SK-N-SH (cell line): ENCODE measurements at regions not wholly inside any gene's neighbourhood (a gene's known extent, or its start where the extent isn't known, plus 50 kb on each side); places are given as distances from the start of the nearest gene placed in this dataset.

ENCODE experiments used
- CTCF ChIA-PET: fragments of 300-600, 350-600 bp; formaldehyde crosslinking; extraction: SDS; loops from one replicate; lab custom pipeline; 2021; lab: Yijun Ruan, JAX
- POLR2A ChIA-PET: fragments of 350-600 bp; sonication (Branson Sonifier 250); formaldehyde crosslinking; extraction: SDS; loops from one replicate; lab custom pipeline; 2020; ENCODE audit warnings: antibody characterized with exemption, inconsistent platforms; lab: Yijun Ruan, JAX
- DNase-seq: peaks from one replicate; pipeline ENCODE4 v3.0.0; 2012
- H2AFZ ChIP-seq: fragments of 200-600 bp; sonication (generic); 2 replicates; pipeline ENCODE4 v1.8.1; 2016; ENCODE audit warnings: antibody characterized with exemption, mild to moderate bottlenecking, low read depth
- H3F3A ChIP-seq: fragments of 200-600 bp; sonication (generic); replicated peaks from 2 replicates; pipeline ENCODE3; 2016; ENCODE audit warnings: antibody characterized with exemption, mild to moderate bottlenecking; ENCODE audit not compliant: insufficient read depth
- H3K27ac ChIP-seq, 2 experiments: fragments of 200-500 bp in 1 of 2; fragments of 200-600 bp in 1 of 2; sonication (Bioruptor generic) in 1 of 2; sonication (generic), shearing (Covaris generic) in 1 of 2; 2 replicates each; pipeline versions ENCODE4 v1.5.1 to v1.6.1; 2014 to 2016; ENCODE audit warnings: low read depth in 2 of 2, inconsistent platforms in 1 of 2, low read length in 1 of 2, mild to moderate bottlenecking in 1 of 2, mixed read lengths in 1 of 2
- H3K27me3 ChIP-seq: fragments of 200-600 bp; sonication (generic), shearing (Covaris generic); 2 replicates; pipeline ENCODE4 v1.6.1; 2016; ENCODE audit warnings: mixed run types; ENCODE audit not compliant: insufficient read depth
- H3K36me3 ChIP-seq, 2 experiments: fragments of 200-500 bp in 1 of 2; fragments of 200-600 bp in 1 of 2; sonication (Bioruptor generic) in 1 of 2; sonication (generic) in 1 of 2; replicated peaks in 1 of 2; 2 replicates each; pipeline versions ENCODE3 to v1.5.1; 2014 to 2016; ENCODE audit warnings: low read length in 1 of 2, mild to moderate bottlenecking in 1 of 2; ENCODE audit not compliant: insufficient read depth in 2 of 2, control insufficient read depth in 1 of 2
- H3K4me1 ChIP-seq, 2 experiments: fragments of 200-500 bp in 1 of 2; fragments of 200-600 bp in 1 of 2; sonication (Bioruptor generic) in 1 of 2; sonication (generic), shearing (Covaris generic) in 1 of 2; 2 replicates each; pipeline versions ENCODE4 v1.5.1 to v1.6.1; 2014 to 2016; ENCODE audit warnings: low read depth in 1 of 2, low read length in 1 of 2, mixed run types in 1 of 2; ENCODE audit not compliant: insufficient read depth in 2 of 2, control insufficient read depth in 1 of 2
- H3K4me2 ChIP-seq: fragments of 200-600 bp; sonication (generic), shearing (Covaris generic); 2 replicates; pipeline ENCODE4 v1.6.1; 2017; ENCODE audit warnings: mixed run types
- H3K4me3 ChIP-seq, 2 experiments: fragments of 200-500 bp in 1 of 2; fragments of 200-600 bp in 1 of 2; sonication (Bioruptor generic) in 1 of 2; sonication (generic), shearing (Covaris generic) in 1 of 2; 2 replicates each; pipeline versions ENCODE4 v1.5.1 to v1.8.1; 2014 to 2016; ENCODE audit warnings: low read depth in 2 of 2, inconsistent platforms in 1 of 2, low read length in 1 of 2, mild to moderate bottlenecking in 1 of 2, mixed read lengths in 1 of 2, moderate library complexity in 1 of 2
- H3K79me2 ChIP-seq: fragments of 200-600 bp; sonication (generic); 2 replicates; pipeline ENCODE4 v1.8.1; 2017; ENCODE audit warnings: mild to moderate bottlenecking; ENCODE audit not compliant: insufficient read depth
- H3K9ac ChIP-seq: fragments of 200-600 bp; sonication (generic); 2 replicates; pipeline ENCODE4 v1.6.1; 2017; ENCODE audit warnings: mixed run types
- H3K9me2 ChIP-seq: fragments of 200-600 bp; sonication (generic); 2 replicates; pipeline ENCODE4 v1.6.1; 2017; ENCODE audit warnings: mixed run types
- H3K9me3 ChIP-seq: fragments of 200-600 bp; sonication (generic); 2 replicates; pipeline ENCODE4 v1.6.1; 2017; ENCODE audit warnings: mixed run types, mild to moderate bottlenecking, moderate library complexity
- H4K20me1 ChIP-seq: fragments of 200-600 bp; sonication (generic); 2 replicates; pipeline ENCODE4 v1.6.1; 2017; ENCODE audit warnings: mild to moderate bottlenecking, mixed run types; ENCODE audit not compliant: insufficient read depth
- EP300 ChIP-seq, 2 experiments: IDR thresholded peaks; 2 replicates each; pipeline versions ENCODE4 v1.4.0 to v1.6.1; 2012; ENCODE audit warnings: borderline replicate concordance in 1 of 2, low read depth in 1 of 2, low read length in 1 of 2
- FOXM1 ChIP-seq: IDR thresholded peaks from 2 replicates; pipeline ENCODE4 v1.4.0; 2012; ENCODE audit warnings: low read depth, mild to moderate bottlenecking
- GABPA ChIP-seq: IDR thresholded peaks from 2 replicates; pipeline ENCODE4 v1.4.0; 2012; ENCODE audit warnings: low read depth, mild to moderate bottlenecking
- GATA2 ChIP-seq: sonication (generic); formaldehyde crosslinking; IDR thresholded peaks from 2 replicates; pipeline ENCODE4 v1.5.0; 2020; ENCODE audit warnings: mild to moderate bottlenecking, missing genetic modification reagents
- NFIC ChIP-seq: IDR thresholded peaks from 2 replicates; pipeline ENCODE4 v1.4.0; 2012; ENCODE audit warnings: borderline replicate concordance
- RCOR1 ChIP-seq: fragments of 150-350 bp; IDR thresholded peaks from 2 replicates; pipeline ENCODE4 v1.6.1; 2017; ENCODE audit warnings: antibody characterized with exemption, low read length
- RXRA ChIP-seq: IDR thresholded peaks from 2 replicates; pipeline ENCODE4 v1.4.0; 2012; ENCODE audit warnings: low read depth, mild to moderate bottlenecking, borderline replicate concordance
- TAF1 ChIP-seq: IDR thresholded peaks from 2 replicates; pipeline ENCODE4 v1.6.1; 2012; ENCODE audit warnings: low read depth, mild to moderate bottlenecking, low read length, moderate library complexity, borderline replicate concordance
- TEAD4 ChIP-seq: IDR thresholded peaks from 2 replicates; pipeline ENCODE4 v1.4.0; 2012; ENCODE audit warnings: mild to moderate bottlenecking, borderline replicate concordance; ENCODE audit not compliant: insufficient read depth
- WGBS: methylation state at CpG from one replicate; pipeline ENCODE4 v1.1.6; 2017; ENCODE audit warnings: low lambda C conversion rate; 5-methylcytosine and 5-hydroxymethylcytosine counted together
- TF ChIP-seq, protein P1 (sequence below): fragments of 150-350 bp; IDR thresholded peaks from 2 replicates; pipeline ENCODE4 v1.6.1; 2016; ENCODE audit warnings: mild to moderate bottlenecking, low read depth, low read length
- TF ChIP-seq, protein P2 (sequence below): IDR thresholded peaks from 2 replicates; pipeline ENCODE4 v1.4.0; 2012; ENCODE audit warnings: low read depth, borderline replicate concordance
- TF ChIP-seq, protein P3 (sequence below): IDR thresholded peaks from 2 replicates; pipeline ENCODE4 v1.6.1; 2012; ENCODE audit warnings: mild to moderate bottlenecking, low read depth, low read length, moderate library complexity
- TF ChIP-seq, protein P4 (sequence below): IDR thresholded peaks from 2 replicates; pipeline ENCODE4 v1.4.0; 2012; ENCODE audit warnings: low read depth

DNA sequence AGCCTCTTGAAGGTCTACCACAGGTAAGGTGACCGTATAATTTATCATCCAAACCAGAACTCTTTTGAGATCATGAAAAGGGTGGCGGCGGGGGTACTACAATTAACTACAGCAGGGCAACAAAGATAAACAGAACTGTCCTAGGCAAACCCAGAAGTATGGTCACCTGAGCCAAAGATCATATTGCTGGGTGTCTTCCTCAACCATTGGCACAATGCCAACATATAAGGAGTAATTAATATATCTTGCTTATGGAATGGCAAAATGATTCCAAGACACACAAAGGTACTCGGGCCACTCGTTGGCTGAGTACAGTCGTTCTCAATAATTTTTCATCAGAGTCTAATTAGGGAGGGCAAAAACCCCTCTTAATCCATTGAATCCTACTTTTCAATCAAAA lies 273.3 kb downstream of the QDPR start:
- DNase-seq: no peak
- 81% methylated on average over 6 of the region's 6 CpGs for WGBS
- ChIA-PET POLR2A (no interaction called here), CTCF (interaction anchor here (1.4 kb wide), 1 partner anchor 10 kb away, joined by 4 read pairs; no protein-coding TSS in a partner anchor)
- Histone ChIP-seq H3K4me2 (no peak overlapping the region), H3K9me2 (no peaks in the 10 kb centered on the region), H4K20me1 (no peaks in the 10 kb centered on the region), H3K9me3 (no peaks in the 10 kb centered on the region), H3K9ac (no peak overlapping the region), H3K4me1 (peaks cover 5 to 6% of the 10 kb centered on the region in 2 experiments; a peak in 3 of 4 replicates), H3F3A (peaks cover 13% of the 10 kb centered on the region), H3K27ac (no peak overlapping the region), H2AFZ (no peak overlapping the region), H3K79me2 (no peaks in the 10 kb centered on the region), H3K36me3 (no peaks in the 10 kb centered on the region), H3K4me3 (no peak overlapping the region), H3K27me3 (no peaks in the 10 kb centered on the region)
- TF ChIP-seq, protein P1, sequence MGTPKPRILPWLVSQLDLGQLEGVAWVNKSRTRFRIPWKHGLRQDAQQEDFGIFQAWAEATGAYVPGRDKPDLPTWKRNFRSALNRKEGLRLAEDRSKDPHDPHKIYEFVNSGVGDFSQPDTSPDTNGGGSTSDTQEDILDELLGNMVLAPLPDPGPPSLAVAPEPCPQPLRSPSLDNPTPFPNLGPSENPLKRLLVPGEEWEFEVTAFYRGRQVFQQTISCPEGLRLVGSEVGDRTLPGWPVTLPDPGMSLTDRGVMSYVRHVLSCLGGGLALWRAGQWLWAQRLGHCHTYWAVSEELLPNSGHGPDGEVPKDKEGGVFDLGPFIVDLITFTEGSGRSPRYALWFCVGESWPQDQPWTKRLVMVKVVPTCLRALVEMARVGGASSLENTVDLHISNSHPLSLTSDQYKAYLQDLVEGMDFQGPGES: no peak
- TF ChIP-seq, protein P2, sequence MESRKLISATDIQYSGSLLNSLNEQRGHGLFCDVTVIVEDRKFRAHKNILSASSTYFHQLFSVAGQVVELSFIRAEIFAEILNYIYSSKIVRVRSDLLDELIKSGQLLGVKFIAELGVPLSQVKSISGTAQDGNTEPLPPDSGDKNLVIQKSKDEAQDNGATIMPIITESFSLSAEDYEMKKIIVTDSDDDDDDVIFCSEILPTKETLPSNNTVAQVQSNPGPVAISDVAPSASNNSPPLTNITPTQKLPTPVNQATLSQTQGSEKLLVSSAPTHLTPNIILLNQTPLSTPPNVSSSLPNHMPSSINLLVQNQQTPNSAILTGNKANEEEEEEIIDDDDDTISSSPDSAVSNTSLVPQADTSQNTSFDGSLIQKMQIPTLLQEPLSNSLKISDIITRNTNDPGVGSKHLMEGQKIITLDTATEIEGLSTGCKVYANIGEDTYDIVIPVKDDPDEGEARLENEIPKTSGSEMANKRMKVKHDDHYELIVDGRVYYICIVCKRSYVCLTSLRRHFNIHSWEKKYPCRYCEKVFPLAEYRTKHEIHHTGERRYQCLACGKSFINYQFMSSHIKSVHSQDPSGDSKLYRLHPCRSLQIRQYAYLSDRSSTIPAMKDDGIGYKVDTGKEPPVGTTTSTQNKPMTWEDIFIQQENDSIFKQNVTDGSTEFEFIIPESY: no peak
- TF ChIP-seq TAF1: no peak
- TF ChIP-seq NFIC: no peak
- TF ChIP-seq, protein P3, sequence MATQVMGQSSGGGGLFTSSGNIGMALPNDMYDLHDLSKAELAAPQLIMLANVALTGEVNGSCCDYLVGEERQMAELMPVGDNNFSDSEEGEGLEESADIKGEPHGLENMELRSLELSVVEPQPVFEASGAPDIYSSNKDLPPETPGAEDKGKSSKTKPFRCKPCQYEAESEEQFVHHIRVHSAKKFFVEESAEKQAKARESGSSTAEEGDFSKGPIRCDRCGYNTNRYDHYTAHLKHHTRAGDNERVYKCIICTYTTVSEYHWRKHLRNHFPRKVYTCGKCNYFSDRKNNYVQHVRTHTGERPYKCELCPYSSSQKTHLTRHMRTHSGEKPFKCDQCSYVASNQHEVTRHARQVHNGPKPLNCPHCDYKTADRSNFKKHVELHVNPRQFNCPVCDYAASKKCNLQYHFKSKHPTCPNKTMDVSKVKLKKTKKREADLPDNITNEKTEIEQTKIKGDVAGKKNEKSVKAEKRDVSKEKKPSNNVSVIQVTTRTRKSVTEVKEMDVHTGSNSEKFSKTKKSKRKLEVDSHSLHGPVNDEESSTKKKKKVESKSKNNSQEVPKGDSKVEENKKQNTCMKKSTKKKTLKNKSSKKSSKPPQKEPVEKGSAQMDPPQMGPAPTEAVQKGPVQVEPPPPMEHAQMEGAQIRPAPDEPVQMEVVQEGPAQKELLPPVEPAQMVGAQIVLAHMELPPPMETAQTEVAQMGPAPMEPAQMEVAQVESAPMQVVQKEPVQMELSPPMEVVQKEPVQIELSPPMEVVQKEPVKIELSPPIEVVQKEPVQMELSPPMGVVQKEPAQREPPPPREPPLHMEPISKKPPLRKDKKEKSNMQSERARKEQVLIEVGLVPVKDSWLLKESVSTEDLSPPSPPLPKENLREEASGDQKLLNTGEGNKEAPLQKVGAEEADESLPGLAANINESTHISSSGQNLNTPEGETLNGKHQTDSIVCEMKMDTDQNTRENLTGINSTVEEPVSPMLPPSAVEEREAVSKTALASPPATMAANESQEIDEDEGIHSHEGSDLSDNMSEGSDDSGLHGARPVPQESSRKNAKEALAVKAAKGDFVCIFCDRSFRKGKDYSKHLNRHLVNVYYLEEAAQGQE: no peak
- no peak for TF ChIP-seq FOXM1
- TF ChIP-seq EP300 (IDR thresholded peaks at IDR 0.05; ENCODE audit: borderline replicate concordance in 1 of 2, low read depth in 1 of 2, low read length in 1 of 2): no peak
- TF ChIP-seq GATA2 (CRISPR knock-in tag): no peak
- TF ChIP-seq RXRA: no peak
- TF ChIP-seq, protein P4, sequence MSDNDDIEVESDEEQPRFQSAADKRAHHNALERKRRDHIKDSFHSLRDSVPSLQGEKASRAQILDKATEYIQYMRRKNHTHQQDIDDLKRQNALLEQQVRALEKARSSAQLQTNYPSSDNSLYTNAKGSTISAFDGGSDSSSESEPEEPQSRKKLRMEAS: no peak
- TF ChIP-seq RCOR1: no peak
- no peak for TF ChIP-seq GABPA
- no peak for TF ChIP-seq TEAD4
